ENCODE measurements at regions not wholly inside any gene's neighbourhood (a gene's known extent, or its start where the extent isn't known, plus 50 kb on each side); places are given as distances from the start of the nearest gene placed in this dataset.

DNA sequence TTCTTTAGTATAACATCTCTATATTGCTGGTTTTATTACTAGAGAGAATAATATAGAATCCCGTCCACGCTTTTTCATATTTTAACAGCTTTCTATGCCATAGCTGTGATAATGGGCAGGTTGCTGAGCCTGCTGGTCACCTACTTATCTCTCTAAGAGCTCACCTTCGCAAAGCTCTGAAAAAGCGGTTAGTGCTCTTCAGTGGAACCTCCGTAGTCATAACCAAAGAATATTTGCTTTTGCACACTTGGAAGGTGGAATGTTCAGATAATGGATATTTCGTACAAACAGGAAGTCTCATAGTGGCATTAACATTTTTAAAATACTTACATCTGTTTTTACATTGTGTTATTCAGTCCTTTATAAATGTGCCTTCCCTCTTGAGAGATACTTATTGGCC lies 388.9 kb upstream of the ANO3 start:
- TF ChIP-seq, protein P1, sequence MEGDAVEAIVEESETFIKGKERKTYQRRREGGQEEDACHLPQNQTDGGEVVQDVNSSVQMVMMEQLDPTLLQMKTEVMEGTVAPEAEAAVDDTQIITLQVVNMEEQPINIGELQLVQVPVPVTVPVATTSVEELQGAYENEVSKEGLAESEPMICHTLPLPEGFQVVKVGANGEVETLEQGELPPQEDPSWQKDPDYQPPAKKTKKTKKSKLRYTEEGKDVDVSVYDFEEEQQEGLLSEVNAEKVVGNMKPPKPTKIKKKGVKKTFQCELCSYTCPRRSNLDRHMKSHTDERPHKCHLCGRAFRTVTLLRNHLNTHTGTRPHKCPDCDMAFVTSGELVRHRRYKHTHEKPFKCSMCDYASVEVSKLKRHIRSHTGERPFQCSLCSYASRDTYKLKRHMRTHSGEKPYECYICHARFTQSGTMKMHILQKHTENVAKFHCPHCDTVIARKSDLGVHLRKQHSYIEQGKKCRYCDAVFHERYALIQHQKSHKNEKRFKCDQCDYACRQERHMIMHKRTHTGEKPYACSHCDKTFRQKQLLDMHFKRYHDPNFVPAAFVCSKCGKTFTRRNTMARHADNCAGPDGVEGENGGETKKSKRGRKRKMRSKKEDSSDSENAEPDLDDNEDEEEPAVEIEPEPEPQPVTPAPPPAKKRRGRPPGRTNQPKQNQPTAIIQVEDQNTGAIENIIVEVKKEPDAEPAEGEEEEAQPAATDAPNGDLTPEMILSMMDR (IDR thresholded peaks at IDR 0.05): no peak
- TF ChIP-seq POLR2A (IDR thresholded peaks at IDR 0.05): no peak
